Breast epithelium (tissue), 3 donors: ENCODE measurements at regions not wholly inside any gene's neighbourhood (a gene's known extent, or its start where the extent isn't known, plus 50 kb on each side); places are given as distances from the start of the nearest gene placed in this dataset.

Experiments
- POLR2A ChIP-seq: fragments of 450-650 bp; IDR thresholded peaks from one replicate; pipeline ENCODE4 v1.6.1; 2016; ENCODE audit warnings: antibody characterized with exemption, mild to moderate bottlenecking, moderate library complexity
- TF ChIP-seq, protein P1 (sequence below), 3 donors: fragments of 450-650 bp; IDR thresholded peaks; one replicate each; pipeline ENCODE4 v1.5.1; 2016 to 2017; ENCODE audit warnings: antibody characterized with exemption in 3 of 3, mild to moderate bottlenecking in 3 of 3, moderate library complexity in 3 of 3

DNA sequence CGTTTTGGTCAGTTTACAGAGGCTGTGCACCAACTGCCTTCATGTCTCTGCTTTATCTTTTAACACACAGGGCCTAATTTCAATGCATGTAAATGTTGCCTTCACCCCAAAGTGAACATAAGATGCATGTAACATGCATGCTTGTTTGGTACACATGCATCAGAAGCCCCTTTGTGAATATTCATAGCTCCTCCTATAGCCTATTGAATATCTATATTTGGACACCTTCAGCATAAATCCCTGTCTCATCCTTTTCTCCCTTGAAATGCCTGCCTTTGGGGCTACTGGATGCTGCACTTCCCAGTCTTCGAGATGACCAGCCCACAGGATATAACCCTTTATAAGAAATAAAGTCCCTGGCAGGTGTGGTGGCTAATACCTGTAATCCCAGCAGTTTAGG is 57.7 kb upstream of the FAM181A start:
- TF ChIP-seq POLR2A, result no peak
- TF ChIP-seq, protein P1, sequence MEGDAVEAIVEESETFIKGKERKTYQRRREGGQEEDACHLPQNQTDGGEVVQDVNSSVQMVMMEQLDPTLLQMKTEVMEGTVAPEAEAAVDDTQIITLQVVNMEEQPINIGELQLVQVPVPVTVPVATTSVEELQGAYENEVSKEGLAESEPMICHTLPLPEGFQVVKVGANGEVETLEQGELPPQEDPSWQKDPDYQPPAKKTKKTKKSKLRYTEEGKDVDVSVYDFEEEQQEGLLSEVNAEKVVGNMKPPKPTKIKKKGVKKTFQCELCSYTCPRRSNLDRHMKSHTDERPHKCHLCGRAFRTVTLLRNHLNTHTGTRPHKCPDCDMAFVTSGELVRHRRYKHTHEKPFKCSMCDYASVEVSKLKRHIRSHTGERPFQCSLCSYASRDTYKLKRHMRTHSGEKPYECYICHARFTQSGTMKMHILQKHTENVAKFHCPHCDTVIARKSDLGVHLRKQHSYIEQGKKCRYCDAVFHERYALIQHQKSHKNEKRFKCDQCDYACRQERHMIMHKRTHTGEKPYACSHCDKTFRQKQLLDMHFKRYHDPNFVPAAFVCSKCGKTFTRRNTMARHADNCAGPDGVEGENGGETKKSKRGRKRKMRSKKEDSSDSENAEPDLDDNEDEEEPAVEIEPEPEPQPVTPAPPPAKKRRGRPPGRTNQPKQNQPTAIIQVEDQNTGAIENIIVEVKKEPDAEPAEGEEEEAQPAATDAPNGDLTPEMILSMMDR (IDR thresholded peaks at IDR 0.05), result no peak
